NT2/D1 (cell line): ENCODE measurements at regions not wholly inside any gene's neighbourhood (a gene's known extent, or its start where the extent isn't known, plus 50 kb on each side); places are given as distances from the start of the nearest gene placed in this dataset.
"Not testable (repeated sequence)": the region's sequence is repeated elsewhere in the genome, so short reads cannot be mapped to it uniquely, and the experiment has no call there.

Source experiments
- DNase-seq: peaks from one replicate; pipeline ENCODE4 v3.0.0-alpha.2; 2011; ENCODE audit warnings: low read depth, low spot score
- H3K27me3 ChIP-seq: 2 replicates; pipeline ENCODE4 v1.6.0; 2011; ENCODE audit warnings: mild to moderate bottlenecking; ENCODE audit not compliant: insufficient read length, insufficient read depth
- H3K36me3 ChIP-seq: 2 replicates; pipeline ENCODE4 v1.6.1; 2011; ENCODE audit warnings: mild to moderate bottlenecking, low read length, mixed read lengths; ENCODE audit not compliant: insufficient read depth, insufficient read length
- H3K4me1 ChIP-seq: 2 replicates; pipeline ENCODE4 v1.5.1; 2011; ENCODE audit not compliant: insufficient read depth, insufficient read length
- H3K4me3 ChIP-seq: 2 replicates; pipeline ENCODE4 v1.5.1; 2011; ENCODE audit warnings: low read depth; ENCODE audit not compliant: insufficient read length
- H3K9ac ChIP-seq: 2 replicates; pipeline ENCODE4 v1.6.0; 2011; ENCODE audit warnings: low read depth; ENCODE audit not compliant: insufficient read length
- H3K9me3 ChIP-seq: 2 replicates; pipeline ENCODE4 v1.5.1; 2011; ENCODE audit warnings: mild to moderate bottlenecking, low read length; ENCODE audit not compliant: insufficient read depth
- SUZ12 ChIP-seq: IDR thresholded peaks from 2 replicates; pipeline ENCODE4 v1.6.1; 2011; ENCODE audit not compliant: insufficient read length, insufficient read depth; ENCODE audit errors: extremely low read depth
- YY1 ChIP-seq: IDR thresholded peaks from 2 replicates; pipeline ENCODE4 v1.6.1; 2011; ENCODE audit not compliant: insufficient read length, insufficient read depth
- ZNF274 ChIP-seq: IDR thresholded peaks from 2 replicates; pipeline ENCODE4 v1.6.1; 2011; ENCODE audit warnings: mild to moderate bottlenecking, low read depth, low read length

DNA sequence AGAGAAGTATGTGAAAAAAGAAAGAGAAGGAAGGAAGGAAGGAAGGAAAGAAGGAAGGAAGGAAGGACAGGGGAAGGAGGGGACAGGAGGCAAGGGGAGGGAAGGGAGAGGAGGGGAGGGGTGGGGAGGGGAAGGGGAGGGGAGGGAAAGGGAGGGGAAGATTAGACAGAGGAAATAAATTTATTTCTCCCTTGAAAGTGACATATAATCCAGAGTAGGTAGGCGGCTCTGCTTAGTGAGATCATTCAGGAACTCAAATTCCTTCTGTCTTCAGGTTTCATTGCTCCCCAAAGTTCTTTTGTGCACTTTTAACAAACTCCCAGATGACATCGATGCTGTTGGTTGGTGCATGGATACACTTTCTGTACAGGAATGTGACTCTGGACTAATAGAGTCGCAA lies 594.7 kb upstream of the STEAP1 start:
- TF ChIP-seq ZNF274 (no peak), SUZ12 (no peak), YY1 (no peak)
- Histone ChIP-seq H3K4me1 (no peaks in the 10 kb centered on the region), H3K4me3 (no peak overlapping the region), H3K9me3 (no peaks in the 10 kb centered on the region), H3K27me3 (no peaks in the 10 kb centered on the region), H3K9ac (no peak overlapping the region), H3K36me3 (no peaks in the 10 kb centered on the region)
- DNase-seq = no peak

DNA sequence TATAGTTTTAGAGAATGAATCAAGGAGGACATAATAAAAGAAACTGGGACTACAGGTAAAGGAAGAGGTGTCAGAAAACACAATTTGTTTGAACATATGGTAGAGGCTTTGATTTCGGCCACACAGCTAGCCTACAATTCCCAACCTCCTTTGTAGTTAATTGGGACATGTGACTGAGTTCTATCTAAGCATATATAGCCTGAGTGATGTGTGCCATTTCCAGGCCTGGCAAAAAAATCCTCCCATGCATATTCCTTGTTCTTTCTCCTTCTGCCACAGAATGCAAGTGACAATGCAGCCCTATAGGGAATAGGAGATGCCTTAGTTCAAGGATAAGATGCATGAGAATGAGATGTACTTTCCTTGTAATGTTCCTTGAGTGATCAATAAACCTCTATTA lies 590.7 kb upstream of the STEAP1 start:
- Histone ChIP-seq H3K4me3 (no peak overlapping the region), H3K27me3 (no peaks in the 10 kb centered on the region), H3K9me3 (no peaks in the 10 kb centered on the region), H3K4me1 (no peaks in the 10 kb centered on the region), H3K36me3 (no peaks in the 10 kb centered on the region), H3K9ac (no peak overlapping the region)
- TF ChIP-seq ZNF274 = no peak
- no peak for TF ChIP-seq SUZ12
- no peak for TF ChIP-seq YY1
- no peak for DNase-seq

DNA sequence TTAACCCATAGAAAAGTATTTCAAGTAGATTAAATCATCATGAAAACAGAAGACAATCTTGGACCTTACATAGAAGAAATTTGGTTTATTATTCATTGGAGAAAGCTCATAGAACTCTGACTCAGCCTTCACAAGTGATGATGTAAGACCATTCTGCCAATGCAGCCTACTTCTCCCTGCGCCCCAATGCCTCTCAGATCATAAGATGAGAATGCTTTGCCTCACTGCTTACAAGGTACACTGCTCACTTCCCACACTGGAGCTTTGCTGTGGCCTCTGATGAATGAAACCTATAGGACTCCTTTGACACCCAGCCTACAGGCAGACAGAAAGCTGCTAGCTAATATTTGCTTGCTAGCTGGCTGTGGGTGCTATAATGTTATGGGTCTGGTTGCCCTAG lies 569.4 kb upstream of the STEAP1 start:
- Histone ChIP-seq H3K4me3 (no peak overlapping the region), H3K36me3 (no peaks in the 10 kb centered on the region), H3K9me3 (peaks cover 11% of the 10 kb centered on the region; the same call in 1 of the 2 replicates), H3K4me1 (no peaks in the 10 kb centered on the region), H3K9ac (no peak overlapping the region), H3K27me3 (no peaks in the 10 kb centered on the region)
- DNase-seq = no peak
- TF ChIP-seq SUZ12 (no peak), YY1 (no peak), ZNF274 (no peak)

DNA sequence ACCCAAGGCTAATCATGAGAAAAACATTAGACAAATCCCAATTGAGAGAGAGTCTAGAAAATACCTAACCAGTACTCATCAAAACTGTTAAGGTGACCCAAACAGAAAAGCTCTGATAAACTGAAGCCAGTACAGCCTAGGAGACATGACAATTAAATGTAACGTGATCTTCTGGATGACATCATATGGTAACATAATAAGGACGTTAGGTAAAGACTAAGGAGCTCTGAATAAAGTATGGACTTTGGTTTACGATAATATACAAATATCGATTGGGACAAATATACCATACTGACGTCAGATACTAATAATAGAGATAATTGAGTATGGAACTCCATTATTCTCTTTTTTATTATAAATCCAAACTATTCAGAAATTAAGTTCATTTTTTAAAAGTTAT lies 561.1 kb upstream of the STEAP1 start:
- H3K36me3 ChIP-seq = no peaks in the 10 kb centered on the region
- no peaks in the 10 kb centered on the region for H3K27me3 ChIP-seq
- H3K4me1 ChIP-seq = no peaks in the 10 kb centered on the region
- H3K9ac ChIP-seq = no peak overlapping the region
- TF ChIP-seq ZNF274 = no peak
- no peak for TF ChIP-seq SUZ12
- no peaks in the 10 kb centered on the region for H3K9me3 ChIP-seq
- H3K4me3 ChIP-seq = no peak overlapping the region
- no peak for DNase-seq

DNA sequence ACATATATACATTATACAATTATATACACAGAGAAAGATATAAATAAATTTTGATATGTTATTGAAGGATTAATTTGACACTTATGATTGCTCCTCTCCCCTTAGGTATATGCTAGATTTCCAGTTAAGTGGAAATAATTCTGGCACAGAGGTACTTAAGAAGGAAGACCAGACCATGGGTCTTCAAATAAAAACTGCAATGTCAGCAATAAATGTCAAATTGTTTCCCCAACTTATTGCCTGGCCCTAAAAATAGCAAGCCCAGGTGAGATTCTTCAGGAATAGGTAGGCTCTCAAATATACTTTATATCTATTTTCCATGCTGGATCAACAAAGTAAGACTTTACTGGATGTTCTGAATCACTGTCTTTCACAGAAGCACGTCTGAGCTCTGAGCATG lies 551.3 kb upstream of the STEAP1 start:
- no peak overlapping the region for H3K4me3 ChIP-seq
- no peaks in the 10 kb centered on the region for H3K27me3 ChIP-seq
- 0 out of 2 replicates have a peak, but pooled peaks cover 6% of the 10 kb centered on the region for H3K9me3 ChIP-seq
- H3K4me1 ChIP-seq = no peaks in the 10 kb centered on the region
- no peak overlapping the region for H3K9ac ChIP-seq
- no peak for DNase-seq
- H3K36me3 ChIP-seq = no peaks in the 10 kb centered on the region
- TF ChIP-seq SUZ12 (no peak), YY1 (no peak), ZNF274 (no peak)

DNA sequence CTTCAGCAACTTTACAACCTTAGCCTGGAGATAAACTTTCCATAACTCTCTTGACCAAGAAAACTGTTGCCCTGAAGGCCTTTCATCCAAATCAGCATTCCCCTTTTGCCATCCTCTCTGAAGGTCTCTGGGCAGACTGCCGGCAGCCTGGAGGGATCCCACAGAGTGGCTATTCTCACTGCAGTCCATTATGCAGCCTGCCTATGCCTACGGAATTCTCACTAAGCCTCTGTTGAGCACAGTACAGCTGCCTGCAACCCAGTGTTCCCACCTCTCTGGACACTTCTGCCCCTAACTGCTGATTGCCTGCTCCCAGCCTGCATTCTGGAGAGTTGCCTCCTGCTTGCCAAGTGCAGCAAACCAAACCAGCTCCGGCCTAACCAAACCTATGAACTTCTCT lies 548.9 kb upstream of the STEAP1 start:
- DNase-seq = no peak
- H3K4me3 ChIP-seq = no peak overlapping the region
- no peak for TF ChIP-seq SUZ12
- no peak for TF ChIP-seq YY1
- TF ChIP-seq ZNF274 = no peak

DNA sequence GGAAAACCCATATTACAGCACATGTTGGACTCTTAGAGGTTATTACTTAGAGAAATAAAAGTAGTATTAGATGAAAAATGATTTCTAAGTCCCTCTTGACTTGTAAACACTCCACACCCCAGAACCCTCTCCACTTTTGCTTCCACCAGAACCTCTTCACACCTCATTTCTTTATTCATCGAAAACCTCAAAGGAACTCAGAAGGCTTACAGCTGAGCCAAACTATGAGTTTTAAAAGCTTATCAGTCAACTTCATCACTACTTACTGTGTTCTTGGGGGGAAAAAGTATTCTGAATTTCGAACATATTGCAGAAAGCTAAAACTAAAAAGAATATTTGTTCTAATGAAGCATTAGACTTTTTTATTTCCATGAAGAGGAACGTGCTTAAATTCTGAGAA lies 547.8 kb upstream of the STEAP1 start:
- Histone ChIP-seq H3K27me3 (no peaks in the 10 kb centered on the region), H3K9ac (no peak overlapping the region), H3K9me3 (no peaks in the 10 kb centered on the region), H3K4me1 (no peaks in the 10 kb centered on the region), H3K36me3 (no peaks in the 10 kb centered on the region), H3K4me3 (no peak overlapping the region)
- no peak for DNase-seq
- TF ChIP-seq ZNF274 (no peak), SUZ12 (no peak), YY1 (no peak)

More for the DNA sequence above, 548.9 kb upstream of the STEAP1 start:
- no peaks in the 10 kb centered on the region for H3K27me3 ChIP-seq
- no peaks in the 10 kb centered on the region for H3K36me3 ChIP-seq
- no peaks in the 10 kb centered on the region for H3K4me1 ChIP-seq
- H3K9ac ChIP-seq = no peak overlapping the region
- 0 out of 2 replicates have a peak, but pooled peaks cover 6% of the 10 kb centered on the region for H3K9me3 ChIP-seq

DNA sequence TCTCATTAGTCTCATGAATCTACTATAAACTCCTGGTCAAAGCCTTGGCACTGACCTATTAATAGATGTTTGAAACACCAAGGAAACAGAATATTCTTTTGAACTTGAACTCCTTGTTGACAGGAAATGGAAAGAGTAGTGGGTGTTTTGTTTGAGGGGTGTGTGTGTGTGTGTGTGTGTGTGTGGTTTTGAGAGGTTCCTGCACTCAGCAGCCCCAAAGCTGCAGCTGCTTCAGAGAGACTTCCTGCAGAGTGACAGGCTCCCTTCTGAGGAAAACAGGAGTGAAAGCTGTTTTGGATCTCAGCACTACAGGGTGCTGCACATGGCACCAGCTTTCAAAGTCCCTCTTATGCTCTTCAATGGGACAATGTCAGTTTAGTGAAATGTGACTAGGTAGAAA lies 546.5 kb upstream of the STEAP1 start:
- no peaks in the 10 kb centered on the region for H3K9me3 ChIP-seq
- H3K27me3 ChIP-seq = no peaks in the 10 kb centered on the region
- TF ChIP-seq ZNF274 (no peak), SUZ12 (no peak), YY1 (no peak)
- no peak overlapping the region for H3K9ac ChIP-seq
- no peaks in the 10 kb centered on the region for H3K36me3 ChIP-seq
- no peak for DNase-seq
- no peak overlapping the region for H3K4me3 ChIP-seq
- no peaks in the 10 kb centered on the region for H3K4me1 ChIP-seq

DNA sequence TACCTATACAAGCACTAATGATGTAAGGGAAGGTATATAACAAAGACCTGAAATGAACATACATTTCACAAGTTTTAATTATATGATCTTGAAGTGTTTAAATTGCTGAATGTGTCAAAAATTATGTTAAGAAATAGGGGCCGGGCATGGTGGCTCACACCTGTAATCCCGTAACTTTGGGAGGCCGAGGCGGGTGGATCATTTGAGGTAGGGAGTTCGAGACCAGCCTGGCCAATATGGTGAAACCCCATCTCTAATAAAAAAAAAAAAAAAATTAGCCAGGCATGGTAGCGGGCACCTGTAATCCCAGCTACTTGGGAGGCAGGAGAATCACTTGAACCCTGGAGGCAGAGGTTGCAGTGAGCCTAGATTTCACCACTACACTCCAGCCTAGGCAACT lies 537.4 kb upstream of the STEAP1 start:
- not testable (repeated sequence) for H3K36me3 ChIP-seq, H3K9ac ChIP-seq, H3K4me3 ChIP-seq, H3K27me3 ChIP-seq, H3K4me1 ChIP-seq, H3K9me3 ChIP-seq, DNase-seq
